ENCODE measurements at regions not wholly inside any gene's neighbourhood (a gene's known extent, or its start where the extent isn't known, plus 50 kb on each side); places are given as distances from the start of the nearest gene placed in this dataset.
A peak's percentile ranks its signal among the peaks of the same experiment; 100 is the strongest.
"Not testable (repeated sequence)": the region's sequence is repeated elsewhere in the genome, so short reads cannot be mapped to it uniquely, and the experiment has no call there.

- Histone ChIP-seq H3K4me3 (ENCODE audit: severe bottlenecking) (no peak overlapping the region), H3K9me3 (ENCODE audit: severe bottlenecking) (no peaks in the 10 kb centered on the region), H3K27me3 (ENCODE audit: insufficient read depth, poor library complexity, severe bottlenecking) (no peaks in the 10 kb centered on the region), H3K36me3 (ENCODE audit: low read depth) (no peaks in the 10 kb centered on the region), H3K27ac (ENCODE audit: poor library complexity, severe bottlenecking) (no peak overlapping the region), H3K4me1 (ENCODE audit: insufficient read depth, poor library complexity, severe bottlenecking) (peaks cover 3% of the 10 kb centered on the region)
- TF ChIP-seq CTCF (IDR thresholded peaks at IDR 0.05; ENCODE audit: poor library complexity, severe bottlenecking): no peak
- DNase-seq (ENCODE audit: low spot score): no peak
- no peak for ATAC-seq (ENCODE audit: low read depth)
These were observed 311.0 kb downstream of the NOVA1 start for GRCh38 chr14:26286913-26287205.

GRCh38 chr14:26286081-26286912 is 311.5 kb downstream of the NOVA1 start:
- Histone ChIP-seq H3K27ac (ENCODE audit: poor library complexity, severe bottlenecking) (no peak overlapping the region), H3K36me3 (ENCODE audit: low read depth) (no peaks in the 10 kb centered on the region), H3K4me3 (ENCODE audit: severe bottlenecking) (no peak overlapping the region), H3K4me1 (ENCODE audit: insufficient read depth, poor library complexity, severe bottlenecking) (peaks cover 3% of the 10 kb centered on the region), H3K27me3 (ENCODE audit: insufficient read depth, poor library complexity, severe bottlenecking) (no peaks in the 10 kb centered on the region), H3K9me3 (ENCODE audit: severe bottlenecking) (no peaks in the 10 kb centered on the region)
- no peak for TF ChIP-seq CTCF (IDR thresholded peaks at IDR 0.05; ENCODE audit: poor library complexity, severe bottlenecking)
- DNase-seq (ENCODE audit: low spot score) (no peak), ATAC-seq (ENCODE audit: low read depth) (no peak)

- Histone ChIP-seq H3K4me1 (ENCODE audit: insufficient read depth, poor library complexity, severe bottlenecking) (peaks cover 3% of the 10 kb centered on the region), H3K27me3 (ENCODE audit: insufficient read depth, poor library complexity, severe bottlenecking) (no peaks in the 10 kb centered on the region), H3K9me3 (ENCODE audit: severe bottlenecking) (no peaks in the 10 kb centered on the region), H3K27ac (ENCODE audit: poor library complexity, severe bottlenecking) (peak overlapping the region; percentile 1), H3K4me3 (ENCODE audit: severe bottlenecking) (no peak overlapping the region), H3K36me3 (ENCODE audit: low read depth) (no peaks in the 10 kb centered on the region)
- no peak for TF ChIP-seq CTCF (IDR thresholded peaks at IDR 0.05; ENCODE audit: poor library complexity, severe bottlenecking)
- DNase-seq (ENCODE audit: low spot score) (no peak), ATAC-seq (ENCODE audit: low read depth) (peak; percentile 71)
These were observed 315.3 kb downstream of the NOVA1 start for GRCh38 chr14:26282578-26282977.

GRCh38 chr14:26282011-26282410 is 315.8 kb downstream of the NOVA1 start:
- not testable (repeated sequence) for H3K4me3 ChIP-seq (ENCODE audit: severe bottlenecking); DNase-seq (ENCODE audit: low spot score); H3K9me3 ChIP-seq (ENCODE audit: severe bottlenecking); H3K27me3 ChIP-seq (ENCODE audit: insufficient read depth, poor library complexity, severe bottlenecking); ATAC-seq (ENCODE audit: low read depth); H3K36me3 ChIP-seq (ENCODE audit: low read depth); H3K4me1 ChIP-seq (ENCODE audit: insufficient read depth, poor library complexity, severe bottlenecking)
- H3K27ac ChIP-seq (ENCODE audit: poor library complexity, severe bottlenecking): peak overlapping the region; percentile 1

- H3K9me3 ChIP-seq (ENCODE audit: severe bottlenecking): no peaks in the 10 kb centered on the region
- H3K36me3 ChIP-seq (ENCODE audit: low read depth): no peaks in the 10 kb centered on the region
- DNase-seq (ENCODE audit: low spot score): no peak
- no peak overlapping the region for H3K27ac ChIP-seq (ENCODE audit: poor library complexity, severe bottlenecking)
- H3K4me3 ChIP-seq (ENCODE audit: severe bottlenecking): no peak overlapping the region
- peak; percentile 42; the same call in 2 of the 3 replicates for ATAC-seq (ENCODE audit: low read depth)
- no peaks in the 10 kb centered on the region for H3K27me3 ChIP-seq (ENCODE audit: insufficient read depth, poor library complexity, severe bottlenecking)
- no peak for TF ChIP-seq CTCF (IDR thresholded peaks at IDR 0.05; ENCODE audit: poor library complexity, severe bottlenecking)
- peaks cover 3% of the 10 kb centered on the region for H3K4me1 ChIP-seq (ENCODE audit: insufficient read depth, poor library complexity, severe bottlenecking)
These were observed 316.4 kb downstream of the NOVA1 start for GRCh38 chr14:26281280-26281998.
